ENCODE measurements at regions not wholly inside any gene's neighbourhood (a gene's known extent, or its start where the extent isn't known, plus 50 kb on each side); places are given as distances from the start of the nearest gene placed in this dataset.

GRCh38 chr1:72466376-72466775 lies 184.0 kb upstream of the NEGR1 start:
- TF ChIP-seq, protein P1, sequence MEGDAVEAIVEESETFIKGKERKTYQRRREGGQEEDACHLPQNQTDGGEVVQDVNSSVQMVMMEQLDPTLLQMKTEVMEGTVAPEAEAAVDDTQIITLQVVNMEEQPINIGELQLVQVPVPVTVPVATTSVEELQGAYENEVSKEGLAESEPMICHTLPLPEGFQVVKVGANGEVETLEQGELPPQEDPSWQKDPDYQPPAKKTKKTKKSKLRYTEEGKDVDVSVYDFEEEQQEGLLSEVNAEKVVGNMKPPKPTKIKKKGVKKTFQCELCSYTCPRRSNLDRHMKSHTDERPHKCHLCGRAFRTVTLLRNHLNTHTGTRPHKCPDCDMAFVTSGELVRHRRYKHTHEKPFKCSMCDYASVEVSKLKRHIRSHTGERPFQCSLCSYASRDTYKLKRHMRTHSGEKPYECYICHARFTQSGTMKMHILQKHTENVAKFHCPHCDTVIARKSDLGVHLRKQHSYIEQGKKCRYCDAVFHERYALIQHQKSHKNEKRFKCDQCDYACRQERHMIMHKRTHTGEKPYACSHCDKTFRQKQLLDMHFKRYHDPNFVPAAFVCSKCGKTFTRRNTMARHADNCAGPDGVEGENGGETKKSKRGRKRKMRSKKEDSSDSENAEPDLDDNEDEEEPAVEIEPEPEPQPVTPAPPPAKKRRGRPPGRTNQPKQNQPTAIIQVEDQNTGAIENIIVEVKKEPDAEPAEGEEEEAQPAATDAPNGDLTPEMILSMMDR (IDR thresholded peaks at IDR 0.05; ENCODE audit: unreplicated experiment) = no peak
- H3K27ac Mint-ChIP-seq = no peak overlapping the region
- no peaks in the 10 kb centered on the region for H3K27me3 Mint-ChIP-seq
- DNase-seq (ENCODE audit: low spot score, unreplicated experiment) = no peak
- no peak overlapping the region for H3K4me3 Mint-ChIP-seq (ENCODE audit: low read depth)
- no peaks in the 10 kb centered on the region for H3K9me3 Mint-ChIP-seq (ENCODE audit: low read depth)
- no peaks in the 10 kb centered on the region for H3K4me1 Mint-ChIP-seq (ENCODE audit: low read depth)
- H3K36me3 Mint-ChIP-seq (ENCODE audit: insufficient read depth) = no peaks in the 10 kb centered on the region

DNA sequence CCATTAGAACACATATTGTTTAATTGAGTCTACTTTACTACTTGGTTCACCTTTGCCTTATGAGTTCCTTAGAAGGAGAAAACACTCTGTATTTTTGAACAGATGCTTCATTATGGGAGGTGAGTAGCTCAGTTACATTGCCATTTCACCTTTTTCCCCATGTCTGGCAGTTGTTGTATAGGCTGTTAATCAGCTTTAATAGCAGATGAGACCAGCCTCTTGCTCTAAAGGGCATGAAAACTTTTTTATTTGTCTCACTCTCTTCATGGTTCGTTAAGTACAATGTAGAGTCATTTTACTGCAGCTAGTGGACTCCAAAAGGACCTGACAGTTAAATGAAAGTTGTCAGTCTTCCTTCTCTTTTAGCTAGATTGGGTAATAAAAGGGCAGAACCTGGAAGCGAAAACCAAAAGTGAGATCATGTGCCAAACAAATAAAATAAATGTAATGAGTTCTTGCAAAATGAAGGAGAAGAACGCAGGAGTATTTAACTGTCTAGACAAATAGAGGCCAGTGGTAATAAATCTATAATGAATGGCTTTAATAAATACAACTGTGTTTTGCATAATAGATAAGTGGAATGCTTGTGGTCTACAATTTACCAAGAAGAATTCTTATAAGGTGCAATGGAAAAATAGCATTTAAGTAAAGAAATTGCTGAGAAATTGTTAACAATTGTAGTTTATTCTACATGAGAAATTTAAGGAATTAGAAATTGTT lies 180.0 kb upstream of the NEGR1 start:
- Mint-ChIP-seq H3K27me3 (no peaks in the 10 kb centered on the region), H3K9me3 (ENCODE audit: low read depth) (no peaks in the 10 kb centered on the region), H3K36me3 (ENCODE audit: insufficient read depth) (no peaks in the 10 kb centered on the region), H3K27ac (no peak overlapping the region), H3K4me3 (ENCODE audit: low read depth) (no peak overlapping the region), H3K4me1 (ENCODE audit: low read depth) (peaks cover 5% of the 10 kb centered on the region)
- DNase-seq (ENCODE audit: low spot score, unreplicated experiment) = no peak
- TF ChIP-seq, protein P1 (IDR thresholded peaks at IDR 0.05; ENCODE audit: unreplicated experiment) = no peak

GRCh38 chr1:72442262-72442661 lies 159.9 kb upstream of the NEGR1 start:
- TF ChIP-seq, protein P1 (IDR thresholded peaks at IDR 0.05; ENCODE audit: unreplicated experiment) = no peak
- H3K27me3 Mint-ChIP-seq = no peaks in the 10 kb centered on the region
- no peak overlapping the region for H3K4me3 Mint-ChIP-seq (ENCODE audit: low read depth)
- no peak for DNase-seq (ENCODE audit: low spot score, unreplicated experiment)
- peaks cover 3% of the 10 kb centered on the region for H3K9me3 Mint-ChIP-seq (ENCODE audit: low read depth)
- peaks cover 3% of the 10 kb centered on the region for H3K4me1 Mint-ChIP-seq (ENCODE audit: low read depth)
- no peaks in the 10 kb centered on the region for H3K36me3 Mint-ChIP-seq (ENCODE audit: insufficient read depth)
- H3K27ac Mint-ChIP-seq = no peak overlapping the region

DNA sequence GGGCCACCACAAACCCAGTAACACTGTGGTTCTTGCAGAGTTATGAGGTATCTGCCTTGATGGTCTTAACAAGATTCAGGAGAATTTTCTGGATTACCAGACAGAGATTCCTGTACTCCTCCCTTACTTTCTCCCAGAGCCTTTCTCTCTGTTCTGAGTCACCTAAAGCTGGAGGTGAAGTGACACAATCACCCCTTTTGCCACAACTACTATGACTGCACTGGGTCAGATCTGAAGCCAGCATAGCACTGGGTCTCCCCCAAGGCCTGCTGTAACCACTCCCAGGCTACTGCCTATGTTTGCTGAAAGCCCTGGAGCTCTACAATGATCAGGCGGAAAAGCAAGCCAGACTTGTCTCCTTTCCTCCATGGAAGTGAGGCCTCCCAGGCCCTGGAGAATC lies 156.7 kb upstream of the NEGR1 start:
- TF ChIP-seq, protein P1 (IDR thresholded peaks at IDR 0.05; ENCODE audit: unreplicated experiment) = no peak
- peaks cover 3% of the 10 kb centered on the region for H3K4me1 Mint-ChIP-seq (ENCODE audit: low read depth)
- H3K27me3 Mint-ChIP-seq = no peaks in the 10 kb centered on the region
- no peak overlapping the region for H3K4me3 Mint-ChIP-seq (ENCODE audit: low read depth)
- no peaks in the 10 kb centered on the region for H3K36me3 Mint-ChIP-seq (ENCODE audit: insufficient read depth)
- no peaks in the 10 kb centered on the region for H3K9me3 Mint-ChIP-seq (ENCODE audit: low read depth)
- no peak for DNase-seq (ENCODE audit: low spot score, unreplicated experiment)
- no peak overlapping the region for H3K27ac Mint-ChIP-seq

GRCh38 chr1:72438270-72438669 lies 155.9 kb upstream of the NEGR1 start:
- Mint-ChIP-seq H3K4me1 (ENCODE audit: low read depth) (peaks cover 3% of the 10 kb centered on the region), H3K36me3 (ENCODE audit: insufficient read depth) (no peaks in the 10 kb centered on the region), H3K27ac (no peak overlapping the region), H3K27me3 (no peaks in the 10 kb centered on the region), H3K9me3 (ENCODE audit: low read depth) (no peaks in the 10 kb centered on the region), H3K4me3 (ENCODE audit: low read depth) (no peak overlapping the region)
- no peak for DNase-seq (ENCODE audit: low spot score, unreplicated experiment)
- TF ChIP-seq, protein P1 (IDR thresholded peaks at IDR 0.05; ENCODE audit: unreplicated experiment) = no peak
